GM15510 (cell line): ENCODE measurements at regions not wholly inside any gene's neighbourhood (a gene's known extent, or its start where the extent isn't known, plus 50 kb on each side); places are given as distances from the start of the nearest gene placed in this dataset.

Experiments used
- POLR2A ChIP-seq: IDR thresholded peaks from 3 replicates; pipeline ENCODE4 v1.6.1; 2011; ENCODE audit warnings: borderline replicate concordance; ENCODE audit not compliant: insufficient read length; ENCODE audit errors: extremely low read depth

- TF ChIP-seq POLR2A, result no peak
Measured at GRCh38 chr1:166289309-166290050, 122.7 kb upstream of the FAM78B start.

- TF ChIP-seq POLR2A, result no peak
Measured at GRCh38 chr1:166295656-166296055, 128.9 kb upstream of the FAM78B start.

- no peak for TF ChIP-seq POLR2A
Measured at GRCh38 chr1:166297993-166298392, 131.2 kb upstream of the FAM78B start.

GRCh38 chr1:166300767-166301166, 134.0 kb upstream of the FAM78B start:
- TF ChIP-seq POLR2A, result no peak

- TF ChIP-seq POLR2A, result no peak
Measured at GRCh38 chr1:166302989-166303758, 136.4 kb upstream of the FAM78B start.

GRCh38 chr1:166304131-166304530, 137.3 kb upstream of the FAM78B start:
- no peak for TF ChIP-seq POLR2A

GRCh38 chr1:166305371-166305770, 138.6 kb upstream of the FAM78B start:
- no peak for TF ChIP-seq POLR2A

GRCh38 chr1:166307261-166308188, 140.7 kb upstream of the FAM78B start:
- TF ChIP-seq POLR2A, result no peak

- TF ChIP-seq POLR2A, result no peak
Measured at GRCh38 chr1:166322470-166322869, 155.7 kb upstream of the FAM78B start.

GRCh38 chr1:166327886-166328285, 161.1 kb upstream of the FAM78B start:
- no peak for TF ChIP-seq POLR2A

- TF ChIP-seq POLR2A, result no peak
Measured at GRCh38 chr1:166328956-166329355, 162.2 kb upstream of the FAM78B start.

- TF ChIP-seq POLR2A, result no peak
Measured at GRCh38 chr1:166330096-166330495, 163.3 kb upstream of the FAM78B start.

- TF ChIP-seq POLR2A, result no peak
Measured at GRCh38 chr1:166338105-166338504, 171.3 kb upstream of the FAM78B start.

GRCh38 chr1:166340709-166341108, 173.9 kb upstream of the FAM78B start:
- TF ChIP-seq POLR2A, result no peak

GRCh38 chr1:166343276-166343675, 176.5 kb upstream of the FAM78B start:
- TF ChIP-seq POLR2A, result no peak

GRCh38 chr1:166350490-166350889, 183.7 kb upstream of the FAM78B start:
- no peak for TF ChIP-seq POLR2A

- TF ChIP-seq POLR2A, result no peak
Measured at GRCh38 chr1:166351676-166352075, 184.9 kb upstream of the FAM78B start.
